DOHH2 (cell line): ENCODE measurements at regions not wholly inside any gene's neighbourhood (a gene's known extent, or its start where the extent isn't known, plus 50 kb on each side); places are given as distances from the start of the nearest gene placed in this dataset.

ENCODE experiments used
- H3F3A ChIP-seq: fragments of 200-600 bp; sonication (generic), shearing (Covaris generic); 2 replicates; pipeline ENCODE4 v1.6.0; 2016; ENCODE audit warnings: antibody characterized with exemption, mild to moderate bottlenecking; ENCODE audit not compliant: control insufficient read depth, insufficient read depth
- H3K27ac ChIP-seq: fragments of 200-600 bp; sonication (generic); 2 replicates; pipeline ENCODE4 v1.5.1; 2014; ENCODE audit warnings: low read depth, mild to moderate bottlenecking, low read length, moderate library complexity
- H3K27me3 ChIP-seq: fragments of 200-600 bp; sonication (generic); 2 replicates; pipeline ENCODE4 v1.6.1; 2014; ENCODE audit warnings: mild to moderate bottlenecking, low read length, mixed read lengths; ENCODE audit not compliant: control insufficient read depth
- H3K36me3 ChIP-seq: fragments of 200-600 bp; sonication (generic); 2 replicates; pipeline ENCODE4 v1.6.1; 2014; ENCODE audit warnings: mild to moderate bottlenecking, low read length, moderate library complexity, mixed read lengths; ENCODE audit not compliant: control insufficient read depth
- H3K4me1 ChIP-seq: fragments of 200-600 bp; sonication (generic); 2 replicates; pipeline ENCODE4 v1.6.1; 2014; ENCODE audit warnings: mild to moderate bottlenecking, low read length, mixed read lengths; ENCODE audit not compliant: control insufficient read depth
- H3K4me2 ChIP-seq: fragments of 200-600 bp; sonication (generic); 2 replicates; pipeline ENCODE4 v1.6.0; 2014; ENCODE audit warnings: mild to moderate bottlenecking, low read length, moderate library complexity
- H3K4me3 ChIP-seq: fragments of 200-600 bp; sonication (generic); 2 replicates; pipeline ENCODE4 v1.5.1; 2014; ENCODE audit warnings: mild to moderate bottlenecking, low read length, mixed read lengths
- H3K79me2 ChIP-seq: fragments of 200-600 bp; sonication (generic); 2 replicates; pipeline ENCODE4 v1.6.1; 2014; ENCODE audit warnings: mild to moderate bottlenecking, low read length, mixed read lengths; ENCODE audit not compliant: control insufficient read depth
- H3K9me2 ChIP-seq: fragments of 200-600 bp; sonication (generic); replicated peaks from 2 replicates; pipeline ENCODE4 v1.6.1; 2014; ENCODE audit warnings: mild to moderate bottlenecking, low read length, mixed read lengths; ENCODE audit not compliant: control insufficient read depth
- H3K9me3 ChIP-seq: fragments of 200-600 bp; sonication (generic); 2 replicates; pipeline ENCODE4 v1.6.1; 2014; ENCODE audit warnings: antibody characterized with exemption, low read length, mixed read lengths; ENCODE audit not compliant: control insufficient read depth, insufficient read depth
- H4K20me1 ChIP-seq: fragments of 200-600 bp; sonication (generic); 2 replicates; pipeline ENCODE4 v1.6.0; 2014; ENCODE audit warnings: low read depth, mild to moderate bottlenecking, antibody characterized with exemption, low read length, moderate library complexity; ENCODE audit not compliant: control insufficient read depth, insufficient read depth
- EZH2phosphoT487 ChIP-seq: fragments of 200-600 bp; sonication (generic); IDR thresholded peaks from 2 replicates; pipeline ENCODE4 v1.6.1; 2017; ENCODE audit warnings: borderline replicate concordance, mild to moderate bottlenecking, antibody characterized with exemption, low read length, moderate library complexity, mixed read lengths
- TF ChIP-seq, protein P1 (sequence below): fragments of 200-600 bp; sonication (generic); IDR thresholded peaks from one replicate; pipeline ENCODE4 v1.5.1; 2014; ENCODE audit warnings: antibody characterized with exemption, mild to moderate bottlenecking, low read depth, low read length; ENCODE audit not compliant: poor library complexity, severe bottlenecking

DNA sequence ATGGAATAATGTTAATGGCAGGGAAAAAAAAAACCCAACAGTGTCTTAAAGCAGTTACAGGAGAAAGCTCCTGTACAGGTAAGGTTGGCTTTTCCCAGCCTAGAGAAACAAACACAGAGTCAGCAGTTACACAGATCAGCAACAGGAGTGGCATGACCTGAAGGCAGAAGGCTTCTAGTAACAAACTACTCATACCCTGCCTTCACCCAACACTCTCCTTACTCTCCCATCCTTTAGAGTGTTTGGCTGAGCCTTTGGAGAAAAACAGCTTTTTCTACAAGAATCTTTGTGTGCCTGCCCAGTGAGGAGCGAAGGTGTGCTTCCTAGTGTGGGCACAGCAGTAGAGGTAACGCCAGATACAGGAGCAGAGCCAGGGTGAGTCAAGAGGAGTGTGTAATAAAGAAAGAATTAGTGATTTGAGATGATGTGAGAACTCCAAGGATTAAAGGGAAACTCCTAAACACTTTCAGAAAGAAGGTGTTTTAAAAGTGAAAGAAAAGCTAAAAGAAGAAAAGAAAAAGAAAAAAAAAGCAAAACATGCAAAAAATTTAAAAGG is 152.7 kb downstream of the POLR2M start:
- Histone ChIP-seq H3K27me3 (peaks cover 16% of the 10 kb centered on the region), H3K4me3 (no peak overlapping the region), H4K20me1 (no peaks in the 10 kb centered on the region), H3F3A (no peaks in the 10 kb centered on the region), H3K9me2 (no peaks in the 10 kb centered on the region), H3K36me3 (no peaks in the 10 kb centered on the region), H3K9me3 (no peaks in the 10 kb centered on the region), H3K4me2 (no peak overlapping the region), H3K79me2 (no peaks in the 10 kb centered on the region), H3K4me1 (no peaks in the 10 kb centered on the region), H3K27ac (no peak overlapping the region)
- no peak for TF ChIP-seq EZH2phosphoT487
- TF ChIP-seq, protein P1, sequence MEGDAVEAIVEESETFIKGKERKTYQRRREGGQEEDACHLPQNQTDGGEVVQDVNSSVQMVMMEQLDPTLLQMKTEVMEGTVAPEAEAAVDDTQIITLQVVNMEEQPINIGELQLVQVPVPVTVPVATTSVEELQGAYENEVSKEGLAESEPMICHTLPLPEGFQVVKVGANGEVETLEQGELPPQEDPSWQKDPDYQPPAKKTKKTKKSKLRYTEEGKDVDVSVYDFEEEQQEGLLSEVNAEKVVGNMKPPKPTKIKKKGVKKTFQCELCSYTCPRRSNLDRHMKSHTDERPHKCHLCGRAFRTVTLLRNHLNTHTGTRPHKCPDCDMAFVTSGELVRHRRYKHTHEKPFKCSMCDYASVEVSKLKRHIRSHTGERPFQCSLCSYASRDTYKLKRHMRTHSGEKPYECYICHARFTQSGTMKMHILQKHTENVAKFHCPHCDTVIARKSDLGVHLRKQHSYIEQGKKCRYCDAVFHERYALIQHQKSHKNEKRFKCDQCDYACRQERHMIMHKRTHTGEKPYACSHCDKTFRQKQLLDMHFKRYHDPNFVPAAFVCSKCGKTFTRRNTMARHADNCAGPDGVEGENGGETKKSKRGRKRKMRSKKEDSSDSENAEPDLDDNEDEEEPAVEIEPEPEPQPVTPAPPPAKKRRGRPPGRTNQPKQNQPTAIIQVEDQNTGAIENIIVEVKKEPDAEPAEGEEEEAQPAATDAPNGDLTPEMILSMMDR: no peak

DNA sequence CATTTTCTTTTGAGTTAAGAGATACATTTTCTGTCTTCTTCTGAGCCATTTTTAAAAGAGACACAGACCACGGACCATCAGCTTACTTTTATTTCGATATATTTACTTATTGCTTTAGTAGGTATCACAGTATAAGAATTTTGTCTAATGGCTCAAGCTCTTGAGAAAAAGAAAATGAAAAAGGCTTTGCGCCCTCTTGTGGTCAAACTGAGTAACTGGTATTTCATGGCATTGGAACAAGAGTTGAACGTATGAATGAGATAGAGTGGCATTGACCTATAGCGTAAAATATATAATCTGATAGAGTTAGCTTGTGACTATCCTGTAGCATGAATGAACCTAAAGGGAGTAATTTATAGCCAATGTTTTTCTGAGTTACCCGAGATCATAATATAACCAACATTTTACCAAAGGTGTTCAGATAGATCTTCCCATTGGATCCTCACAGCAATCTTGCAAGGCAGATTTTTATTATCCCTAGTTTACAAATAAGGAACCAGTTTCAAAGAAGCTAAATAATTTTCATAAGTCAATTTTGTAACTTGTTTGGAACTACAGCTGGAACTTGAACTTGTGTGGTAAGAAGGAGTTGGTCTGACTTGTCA is 154.6 kb downstream of the POLR2M start:
- no peaks in the 10 kb centered on the region for H3K36me3 ChIP-seq
- peaks cover 16% of the 10 kb centered on the region for H3K27me3 ChIP-seq
- H3K27ac ChIP-seq: no peak overlapping the region
- H3K79me2 ChIP-seq: no peaks in the 10 kb centered on the region
- H3K4me1 ChIP-seq: no peaks in the 10 kb centered on the region
- H3K4me2 ChIP-seq: no peak overlapping the region
- TF ChIP-seq, protein P1: peak; percentile 80
- no peak for TF ChIP-seq EZH2phosphoT487
- no peaks in the 10 kb centered on the region for H3F3A ChIP-seq
- no peak overlapping the region for H3K4me3 ChIP-seq
- no peaks in the 10 kb centered on the region for H3K9me3 ChIP-seq
- H4K20me1 ChIP-seq: no peaks in the 10 kb centered on the region
- no peaks in the 10 kb centered on the region for H3K9me2 ChIP-seq

DNA sequence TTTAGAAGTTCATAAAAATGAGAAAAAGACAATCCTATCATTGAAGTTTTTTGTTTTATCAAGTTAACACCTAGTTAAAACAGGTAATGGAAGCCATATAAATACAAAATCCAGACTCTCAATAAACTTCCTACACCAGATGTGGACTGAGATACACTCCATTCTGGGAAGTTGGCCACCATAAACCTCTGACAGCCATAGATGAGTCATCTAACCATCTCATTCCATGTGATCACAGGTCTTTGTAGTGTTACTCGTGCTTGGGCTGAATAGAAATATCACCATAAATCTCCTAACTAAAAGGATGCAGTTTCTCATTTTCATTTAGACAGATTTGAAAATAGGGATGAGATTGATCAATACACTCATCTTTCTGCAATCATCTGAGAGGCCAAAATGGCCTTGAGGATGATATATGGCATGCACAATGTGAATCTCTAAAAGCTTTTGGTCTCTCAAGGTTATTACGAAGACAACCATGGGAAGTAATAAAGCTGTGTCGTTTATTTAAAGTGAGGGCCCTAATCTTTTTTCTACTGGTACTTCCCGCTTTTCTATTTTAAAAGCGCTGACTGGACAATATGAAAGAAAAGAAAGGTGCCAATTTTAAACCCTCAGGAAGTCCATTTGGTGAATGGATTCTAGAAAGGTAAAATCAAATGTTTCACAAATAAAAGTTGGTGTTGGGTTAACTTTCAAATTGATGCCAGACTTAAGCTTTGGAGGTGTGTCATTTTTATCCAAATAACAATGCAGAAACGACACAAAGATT is 155.5 kb downstream of the POLR2M start:
- no peak overlapping the region for H3K4me3 ChIP-seq
- no peaks in the 10 kb centered on the region for H3F3A ChIP-seq
- no peaks in the 10 kb centered on the region for H3K36me3 ChIP-seq
- TF ChIP-seq EZH2phosphoT487: no peak
- TF ChIP-seq, protein P1: no peak
- H3K27ac ChIP-seq: no peak overlapping the region
- no peak overlapping the region for H3K4me2 ChIP-seq
- no peaks in the 10 kb centered on the region for H3K4me1 ChIP-seq
- no peaks in the 10 kb centered on the region for H3K9me3 ChIP-seq
- H3K27me3 ChIP-seq: peaks cover 16% of the 10 kb centered on the region
- no peaks in the 10 kb centered on the region for H3K79me2 ChIP-seq
- no peaks in the 10 kb centered on the region for H3K9me2 ChIP-seq
- no peaks in the 10 kb centered on the region for H4K20me1 ChIP-seq
